GM18858 (cell line): ENCODE measurements at regions not wholly inside any gene's neighbourhood (a gene's known extent, or its start where the extent isn't known, plus 50 kb on each side); places are given as distances from the start of the nearest gene placed in this dataset.
"Not testable (repeated sequence)": the region's sequence is repeated elsewhere in the genome, so short reads cannot be mapped to it uniquely, and the experiment has no call there.

Experiments
- ATAC-seq: cut with Tn5 transposase; IDR thresholded peaks from one replicate; pipeline ENCODE4 v1.9.1; 2021; ENCODE audit not compliant: unreplicated experiment

DNA sequence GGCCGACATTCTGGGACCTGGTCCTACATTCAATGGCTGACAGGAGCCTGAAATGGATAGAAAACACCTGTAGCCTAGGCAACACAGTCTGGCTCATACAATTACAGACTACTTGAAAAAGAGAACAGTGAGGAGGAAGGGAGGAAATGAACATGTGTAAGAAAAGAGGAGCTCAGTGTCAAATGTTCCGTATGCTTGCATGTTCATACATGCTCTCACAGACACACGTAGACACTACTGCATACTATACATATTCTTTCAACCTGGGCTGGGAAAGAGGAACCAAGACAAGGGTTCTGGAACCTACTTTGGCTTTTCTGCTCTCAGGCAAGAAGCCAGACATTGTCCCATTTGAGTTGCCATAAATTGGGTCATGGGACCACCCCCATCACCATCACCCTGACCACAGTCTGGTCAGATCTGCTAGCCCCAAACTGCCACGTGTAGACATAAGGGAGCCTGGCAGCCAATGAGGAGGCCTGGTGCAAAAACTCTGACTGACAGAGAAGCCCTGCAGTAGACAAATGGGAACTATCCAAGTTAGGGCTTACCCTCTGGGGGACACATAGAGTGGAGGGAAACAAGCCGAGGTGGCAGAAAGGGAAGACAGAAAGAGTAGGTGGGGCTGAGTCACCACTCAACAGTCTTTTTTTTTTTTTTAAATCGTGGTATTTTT is 310.0 kb downstream of the SHQ1 start:
- peak; percentile 62 for ATAC-seq

GRCh38 chr3:72537448-72537847 is 310.8 kb downstream of the SHQ1 start:
- ATAC-seq = no peak

GRCh38 chr3:72536878-72537267 is 311.4 kb downstream of the SHQ1 start:
- ATAC-seq = no peak

- ATAC-seq = no peak
Observed at GRCh38 chr3:72536206-72536877, 311.9 kb downstream of the SHQ1 start.

GRCh38 chr3:72535772-72536171 is 312.5 kb downstream of the SHQ1 start:
- no peak for ATAC-seq

- no peak for ATAC-seq
Observed at GRCh38 chr3:72533591-72534473, 314.4 kb downstream of the SHQ1 start.

DNA sequence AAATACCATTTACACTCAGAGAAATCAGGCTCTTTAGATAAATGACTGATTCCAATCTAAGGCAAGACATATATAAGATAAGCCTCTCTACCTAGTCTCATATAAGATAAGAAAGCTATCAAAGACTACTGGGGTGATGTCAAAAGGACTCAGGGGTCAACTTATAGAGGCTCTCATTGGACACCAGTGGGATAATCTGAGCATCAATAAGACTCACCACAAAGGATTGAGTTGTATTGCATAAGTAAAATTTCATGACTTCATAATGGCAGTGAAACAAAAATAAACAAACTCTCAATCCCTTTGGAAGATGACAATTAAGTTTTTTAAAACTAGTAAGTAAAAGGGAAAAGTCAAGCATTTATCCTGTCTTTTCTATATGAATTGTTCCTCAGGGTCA is 317.8 kb downstream of the SHQ1 start:
- no peak for ATAC-seq

DNA sequence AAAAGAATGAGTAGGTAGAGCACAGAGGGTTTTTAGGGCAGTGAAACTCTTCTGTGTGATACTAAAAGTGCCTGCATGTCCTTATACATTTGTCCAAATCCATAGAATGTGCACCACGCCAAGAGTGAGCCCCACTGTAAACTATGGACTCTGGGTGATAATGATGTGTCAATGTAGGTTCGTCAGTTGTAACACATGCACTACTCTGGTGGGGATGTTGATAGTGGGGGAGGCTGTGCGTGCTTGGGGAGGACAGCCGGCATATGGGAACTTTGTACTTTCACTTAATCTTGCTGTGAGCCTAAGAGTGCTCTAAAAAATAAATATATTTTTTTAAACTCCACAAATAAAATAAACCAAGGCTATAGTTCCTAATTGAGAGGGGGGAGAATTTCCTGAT is 319.2 kb downstream of the SHQ1 start:
- no peak for ATAC-seq

GRCh38 chr3:72523429-72524151 is 324.7 kb downstream of the SHQ1 start:
- peak; percentile 88 for ATAC-seq

- ATAC-seq = peak; percentile 45
Observed at GRCh38 chr3:72520690-72521308, 327.4 kb downstream of the SHQ1 start.

DNA sequence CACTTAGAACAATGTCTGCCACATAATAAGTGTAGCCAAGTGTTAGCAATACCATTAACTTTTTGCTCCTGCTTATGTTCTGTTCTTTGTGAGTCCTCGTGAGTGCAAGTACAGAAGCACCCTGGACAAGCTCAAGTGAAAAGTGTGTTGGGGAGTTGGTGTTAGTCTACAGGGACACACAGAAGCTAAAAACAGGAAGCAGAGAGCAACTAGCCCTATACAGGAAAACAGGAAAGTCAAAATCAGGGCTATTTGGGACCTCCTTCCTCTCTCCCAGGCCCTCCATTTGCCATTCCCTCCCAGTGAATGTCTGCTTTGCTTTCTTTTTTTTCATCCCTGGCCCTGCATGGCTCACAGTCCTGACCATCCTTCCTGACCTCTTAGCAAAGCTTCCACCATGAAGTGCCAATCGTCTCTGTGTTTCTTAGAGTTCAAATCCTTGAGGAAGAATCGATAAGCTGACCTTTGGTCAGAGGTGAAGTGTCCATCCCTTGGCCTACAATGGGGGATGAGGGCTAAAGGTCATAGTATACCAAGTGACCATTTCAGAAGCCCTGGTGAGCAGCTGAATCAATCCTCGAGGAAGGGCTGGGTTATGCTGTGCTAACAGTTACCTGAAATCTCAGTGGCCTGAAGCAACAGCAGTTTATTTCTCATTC is 328.2 kb downstream of the SHQ1 start:
- no peak for ATAC-seq

- ATAC-seq = no peak
Observed at GRCh38 chr3:72517921-72518424, 330.3 kb downstream of the SHQ1 start.

- ATAC-seq = no peak
Observed at GRCh38 chr3:72517336-72517735, 330.9 kb downstream of the SHQ1 start.

- no peak for ATAC-seq
Observed at GRCh38 chr3:72516361-72516760, 331.9 kb downstream of the SHQ1 start.

GRCh38 chr3:72515941-72516340 is 332.3 kb downstream of the SHQ1 start:
- no peak for ATAC-seq

DNA sequence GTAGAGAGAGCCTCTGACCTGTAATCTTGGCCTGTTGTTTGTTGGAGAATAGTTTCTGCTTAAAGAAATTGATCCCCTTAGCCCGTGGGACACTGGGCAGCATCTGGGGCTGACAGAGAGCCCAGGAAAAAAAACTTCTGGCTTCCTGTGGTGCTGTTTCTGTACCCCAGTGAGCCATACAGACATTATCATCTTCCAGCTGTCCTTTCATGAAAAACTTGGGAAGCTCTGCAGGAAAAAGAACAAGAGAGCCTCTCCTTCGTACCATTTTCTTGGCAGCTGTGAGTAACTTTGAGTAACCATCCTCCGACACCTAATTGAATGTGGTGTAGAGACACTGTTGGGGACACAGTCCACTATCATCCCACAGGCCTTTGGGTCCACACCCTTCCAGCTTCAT is 333.0 kb downstream of the SHQ1 start:
- no peak for ATAC-seq

DNA sequence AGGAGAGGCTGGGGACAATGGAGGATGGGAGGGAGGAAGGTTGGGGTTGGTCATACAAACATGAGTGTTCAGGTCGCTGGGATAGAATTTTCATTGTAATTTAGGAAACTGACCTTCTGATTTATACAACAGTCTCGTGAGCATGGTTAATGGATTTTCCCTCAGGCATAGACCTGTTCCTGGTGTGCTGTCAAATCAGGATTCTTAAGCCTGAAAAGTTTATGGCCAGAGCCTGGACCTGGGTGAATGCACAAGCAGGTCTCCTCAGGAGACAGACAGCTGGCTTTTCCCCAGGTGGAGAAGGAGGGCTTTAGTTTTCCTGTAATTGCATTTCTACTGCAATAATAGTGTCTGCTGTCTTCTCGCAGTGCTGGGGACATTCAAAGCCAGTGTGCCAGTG is 338.0 kb downstream of the SHQ1 start:
- ATAC-seq = no peak

GRCh38 chr3:72505539-72506405 is 342.5 kb downstream of the SHQ1 start:
- no peak for ATAC-seq

- not testable (repeated sequence) for ATAC-seq
Observed at GRCh38 chr3:72497501-72497900, 350.7 kb downstream of the SHQ1 start.
